GM18861 (cell line): ENCODE measurements at regions not wholly inside any gene's neighbourhood (a gene's known extent, or its start where the extent isn't known, plus 50 kb on each side); places are given as distances from the start of the nearest gene placed in this dataset.
A peak's percentile ranks its signal among the peaks of the same experiment; 100 is the strongest.

Experiments used
- ATAC-seq: cut with Tn5 transposase; IDR thresholded peaks from one replicate; pipeline ENCODE4 v1.9.1; 2021; ENCODE audit not compliant: unreplicated experiment

- ATAC-seq = no peak
Observed at GRCh38 chr18:42258301-42258965, 303.4 kb downstream of the PIK3C3 start.

- ATAC-seq = no peak
Observed at GRCh38 chr18:42261731-42262130, 306.7 kb downstream of the PIK3C3 start.

- ATAC-seq = no peak
Observed at GRCh38 chr18:42264497-42264896, 309.5 kb downstream of the PIK3C3 start.

- no peak for ATAC-seq
Observed at GRCh38 chr18:42268186-42268725, 313.2 kb downstream of the PIK3C3 start.

- no peak for ATAC-seq
Observed at GRCh38 chr18:42268798-42269197, 313.8 kb downstream of the PIK3C3 start.

- ATAC-seq = no peak
Observed at GRCh38 chr18:42271647-42272414, 316.8 kb downstream of the PIK3C3 start.

- peak; percentile 67 for ATAC-seq
Observed at GRCh38 chr18:42274488-42275137, 319.6 kb downstream of the PIK3C3 start.

GRCh38 chr18:42275138-42275535 lies 320.1 kb downstream of the PIK3C3 start:
- no peak for ATAC-seq

GRCh38 chr18:42275949-42276730 lies 321.1 kb downstream of the PIK3C3 start:
- ATAC-seq = no peak

- ATAC-seq = no peak
Observed at GRCh38 chr18:42281124-42281523, 326.1 kb downstream of the PIK3C3 start.

- ATAC-seq = no peak
Observed at GRCh38 chr18:42281851-42282250, 326.8 kb downstream of the PIK3C3 start.

GRCh38 chr18:42287047-42287446 lies 332.0 kb downstream of the PIK3C3 start:
- peak; percentile 84 for ATAC-seq

GRCh38 chr18:42288129-42288528 lies 333.1 kb downstream of the PIK3C3 start:
- ATAC-seq = no peak

- no peak for ATAC-seq
Observed at GRCh38 chr18:42289526-42289925, 334.5 kb downstream of the PIK3C3 start.

GRCh38 chr18:42290318-42291307 lies 335.6 kb downstream of the PIK3C3 start:
- no peak for ATAC-seq

- no peak for ATAC-seq
Observed at GRCh38 chr18:42292654-42293053, 337.6 kb downstream of the PIK3C3 start.

- no peak for ATAC-seq
Observed at GRCh38 chr18:42296192-42296591, 341.2 kb downstream of the PIK3C3 start.

GRCh38 chr18:42296723-42297122 lies 341.7 kb downstream of the PIK3C3 start:
- no peak for ATAC-seq

- ATAC-seq = peak; percentile 91
Observed at GRCh38 chr18:42298759-42299675, 344.0 kb downstream of the PIK3C3 start.
